IPS-NIHi7 (cell line): ENCODE measurements at regions not wholly inside any gene's neighbourhood (a gene's known extent, or its start where the extent isn't known, plus 50 kb on each side); places are given as distances from the start of the nearest gene placed in this dataset.

Source experiments
- DNase-seq: peaks from one replicate; pipeline ENCODE4 v3.0.0; 2012; ENCODE audit warnings: mixed read lengths; ENCODE audit errors: extremely low spot score

DNA sequence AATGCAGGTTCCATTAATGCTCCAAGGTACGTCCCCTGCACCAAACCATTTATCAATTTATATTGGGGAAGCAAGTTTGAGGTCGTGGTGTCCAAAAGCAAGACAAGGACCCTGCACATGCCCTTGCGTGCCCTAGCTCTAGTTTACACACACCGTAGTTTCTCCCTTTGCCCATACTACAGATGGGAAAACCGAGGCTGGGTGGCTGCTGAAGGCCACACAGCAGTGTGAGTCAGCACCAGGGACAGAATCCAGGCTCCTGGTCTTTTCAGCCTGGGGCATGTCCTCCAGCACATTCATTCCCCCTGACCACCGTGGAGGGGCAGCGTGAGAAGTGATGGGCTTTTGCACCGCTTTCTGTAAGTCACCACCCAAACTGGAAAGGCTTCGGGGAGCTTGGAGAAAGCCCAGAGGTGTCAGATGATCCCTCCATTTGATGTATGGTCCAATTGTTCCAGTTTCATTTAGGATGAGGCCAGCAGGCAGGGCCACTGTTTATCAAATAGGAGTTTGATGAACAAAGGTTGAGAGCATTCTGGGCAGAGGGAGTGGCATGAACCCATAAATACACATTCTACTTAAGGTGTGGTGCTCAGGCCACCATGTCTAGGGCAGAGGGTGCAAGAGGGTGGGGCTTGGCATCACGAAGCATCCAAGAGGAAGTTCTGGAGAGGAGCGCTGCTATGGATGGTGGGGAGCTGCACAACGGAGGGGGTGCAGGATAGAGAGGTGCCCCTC is 274.1 kb downstream of the HAUS1 start:
- DNase-seq, result no peak

DNA sequence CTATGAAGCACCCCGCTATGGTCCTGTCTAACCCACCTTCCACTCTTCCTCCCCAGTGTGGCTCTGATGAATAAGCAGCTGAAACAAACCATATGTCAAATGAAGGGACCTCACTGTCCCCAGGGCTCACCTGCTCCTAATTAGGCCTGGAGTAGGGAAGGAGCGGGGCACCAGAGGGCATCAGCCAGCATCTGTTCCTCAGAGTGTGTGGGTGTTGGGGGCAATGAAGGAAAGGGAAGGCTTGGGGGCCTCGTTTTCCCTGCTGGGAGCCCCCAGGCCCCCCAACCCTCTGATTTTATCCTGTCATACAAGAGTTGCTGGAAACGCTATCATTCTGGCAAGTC is 274.7 kb downstream of the HAUS1 start:
- no peak for DNase-seq

- DNase-seq, result no peak
These were observed 275.3 kb downstream of the HAUS1 start for GRCh38 chr18:46379323-46379950.

DNA sequence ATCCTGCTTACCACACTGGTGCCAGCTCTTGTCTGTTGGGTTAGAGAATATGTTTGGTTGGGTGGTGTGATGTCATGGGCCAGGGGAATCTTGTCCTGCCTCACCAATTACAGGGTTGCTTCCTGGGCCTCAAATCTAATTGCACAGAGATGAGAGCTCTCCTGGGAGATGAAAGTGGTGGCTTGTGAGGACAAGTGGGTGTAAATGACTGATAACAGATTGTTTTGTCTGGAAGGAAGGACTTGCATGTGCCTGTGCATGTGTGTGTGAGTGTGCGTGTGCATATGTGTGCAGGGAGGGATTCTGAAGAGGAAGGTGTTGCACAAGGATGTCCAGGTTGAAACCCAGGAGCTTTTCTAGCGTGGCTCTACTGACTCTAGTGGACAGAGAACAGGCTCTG is 271.9 kb downstream of the LOXHD1 start:
- DNase-seq, result no peak

DNA sequence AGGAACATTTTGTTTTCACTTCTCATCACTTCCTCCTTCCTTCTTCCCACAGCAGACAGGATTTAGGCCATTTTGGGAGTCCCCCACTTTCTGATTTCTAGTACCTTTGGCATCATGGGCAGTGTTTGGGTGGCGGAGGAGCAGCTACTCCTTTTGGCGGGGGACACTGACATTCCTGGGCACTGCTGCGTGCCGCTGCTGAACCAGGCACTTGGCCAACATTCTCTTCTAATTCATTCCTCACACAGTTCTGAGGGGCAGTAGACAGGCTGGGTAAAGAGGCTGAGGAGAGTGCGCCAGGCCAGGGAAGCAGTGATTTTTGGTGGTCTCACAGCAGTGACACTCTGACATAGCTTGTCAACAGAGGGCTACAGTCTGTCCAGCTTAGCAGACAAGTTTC is 270.2 kb downstream of the LOXHD1 start:
- no peak for DNase-seq

DNA sequence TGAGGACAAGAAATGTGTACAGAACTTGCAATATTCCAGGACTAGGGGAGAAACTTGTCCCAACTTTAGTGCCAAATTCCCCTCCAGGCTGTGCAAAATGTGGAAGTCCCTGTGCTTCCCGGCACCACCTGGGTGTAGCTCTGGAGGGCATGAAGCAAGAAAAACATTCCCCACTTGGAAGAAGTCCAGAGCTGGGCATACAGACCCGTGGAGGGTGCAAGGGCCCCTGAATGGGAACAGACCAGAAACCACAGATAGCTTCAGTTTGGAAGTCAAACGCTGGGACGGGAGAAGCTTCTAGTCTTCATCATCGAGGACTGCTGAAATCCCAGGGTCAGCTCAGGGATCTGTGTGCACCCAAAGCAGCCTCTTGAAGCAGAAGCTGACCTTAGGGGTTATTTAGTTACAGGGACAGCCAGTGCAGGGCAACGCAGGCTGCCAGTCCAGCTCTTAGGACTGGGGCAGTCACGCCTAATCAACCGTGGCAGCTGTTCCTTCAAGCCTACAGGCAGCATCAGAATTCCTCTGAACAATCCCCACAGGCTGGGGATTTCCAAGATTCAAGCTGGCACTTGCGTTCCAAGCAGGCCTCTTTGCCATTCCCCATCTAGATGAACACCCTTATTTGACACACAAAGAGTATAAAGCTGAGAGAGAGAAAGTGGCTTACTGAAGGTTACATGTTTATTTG is 269.4 kb downstream of the LOXHD1 start:
- DNase-seq, result no peak

DNA sequence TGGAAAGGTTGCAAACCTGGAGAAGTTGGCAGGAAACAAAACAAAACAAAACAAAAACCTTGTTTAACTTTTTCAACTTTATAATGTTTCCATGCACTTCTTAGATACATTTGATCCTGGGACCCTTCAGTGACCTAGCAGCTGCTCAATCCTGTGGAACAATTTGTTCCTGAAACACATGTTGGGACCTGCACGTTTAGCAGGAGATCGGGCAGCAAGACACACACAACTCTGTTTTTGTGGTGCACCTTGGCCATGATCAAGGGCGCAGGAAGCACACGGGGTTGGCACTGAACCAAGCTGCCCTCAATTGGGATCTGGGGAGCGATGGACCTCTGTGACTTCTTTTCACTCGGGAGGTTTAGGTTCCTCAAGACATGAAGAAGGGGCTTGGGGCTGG is 268.7 kb downstream of the LOXHD1 start:
- no peak for DNase-seq

DNA sequence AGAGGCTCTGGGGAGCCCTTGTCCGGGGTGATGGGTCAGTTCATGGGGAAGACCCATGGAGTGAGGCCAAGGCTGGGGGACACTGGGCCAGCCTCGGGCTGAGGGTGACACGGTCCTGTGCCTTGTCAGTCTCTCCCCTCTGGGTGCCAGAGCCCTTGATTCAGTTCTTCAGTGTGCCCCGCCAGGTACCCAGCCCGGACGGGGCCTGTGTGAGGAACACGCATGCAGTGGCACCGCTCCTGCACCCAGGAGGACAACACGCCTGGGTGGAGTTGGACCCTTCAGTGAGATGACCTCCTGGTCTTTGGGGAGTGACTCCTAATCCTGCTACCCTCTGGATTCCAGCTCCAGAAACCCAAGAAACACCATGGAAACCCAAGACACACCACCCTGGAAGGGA is 264.4 kb downstream of the LOXHD1 start:
- no peak for DNase-seq

GRCh38 chr18:46393230-46393629 is 263.8 kb downstream of the LOXHD1 start:
- peak; percentile 94 for DNase-seq

DNA sequence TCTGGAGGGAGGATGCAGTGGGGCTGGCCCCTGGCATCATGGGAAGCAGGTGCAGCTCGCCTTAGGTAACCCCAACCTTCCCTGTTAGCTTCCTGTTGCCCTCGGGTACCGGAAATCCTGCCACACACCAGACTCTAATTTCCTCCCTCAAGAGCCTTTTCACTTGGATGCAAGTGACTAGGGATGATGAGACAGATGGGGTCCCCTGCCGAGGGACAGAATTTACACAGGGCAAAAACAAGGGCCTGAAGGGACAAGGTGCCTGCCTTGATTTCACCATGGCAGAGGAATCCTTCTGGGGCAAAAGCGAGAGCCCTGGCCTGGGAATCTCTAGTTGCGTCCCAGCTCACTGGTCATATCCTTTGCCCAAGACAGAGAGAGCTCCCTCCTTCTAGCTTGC is 263.1 kb downstream of the LOXHD1 start:
- DNase-seq, result no peak

- DNase-seq, result no peak
These were observed 261.2 kb downstream of the LOXHD1 start for GRCh38 chr18:46395795-46396194.

DNA sequence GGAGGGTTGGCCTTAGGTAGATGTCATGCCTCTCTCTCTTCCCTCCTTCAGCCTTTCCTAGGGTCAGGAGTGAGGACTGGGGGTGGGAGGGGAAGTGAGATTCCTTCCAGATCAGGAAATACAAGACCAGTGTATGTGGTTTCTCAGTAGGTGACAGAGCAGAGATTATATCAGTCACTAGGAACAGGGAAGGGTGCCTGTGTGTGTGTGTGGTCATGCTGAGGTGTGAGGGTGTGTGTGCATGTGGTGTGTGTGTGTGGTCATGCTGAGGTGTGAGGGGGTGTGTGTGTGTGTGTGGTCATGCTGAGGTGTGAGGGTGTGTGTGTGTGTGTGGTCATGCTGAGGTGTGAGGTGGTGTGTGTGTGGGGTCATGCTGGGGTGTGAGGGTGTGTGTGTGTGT is 259.8 kb downstream of the LOXHD1 start:
- DNase-seq, result no peak

DNA sequence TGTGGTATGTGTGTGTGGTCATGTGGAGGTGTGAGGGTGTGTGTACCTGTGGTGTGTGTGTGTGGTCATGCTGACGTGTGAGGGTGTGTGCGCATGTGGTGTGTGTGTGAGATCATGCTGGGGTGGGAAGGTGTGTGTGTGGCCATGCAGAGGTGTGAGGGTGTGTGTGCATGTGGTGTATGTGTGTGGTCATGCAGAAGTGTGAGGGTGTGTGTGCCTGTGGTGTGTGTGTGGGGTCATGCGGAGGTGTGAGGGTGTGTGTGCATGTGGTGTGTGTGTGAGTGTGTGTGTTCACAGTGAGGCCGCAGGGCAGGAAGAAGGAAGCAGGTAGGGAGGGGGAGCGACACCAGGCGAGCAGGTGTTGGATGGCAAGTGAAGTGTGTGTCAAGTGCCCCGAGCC is 259.0 kb downstream of the LOXHD1 start:
- no peak for DNase-seq

- no peak for DNase-seq
These were observed 258.4 kb downstream of the LOXHD1 start for GRCh38 chr18:46398625-46399024.

- DNase-seq, result no peak
These were observed 257.7 kb downstream of the LOXHD1 start for GRCh38 chr18:46399303-46399702.

DNA sequence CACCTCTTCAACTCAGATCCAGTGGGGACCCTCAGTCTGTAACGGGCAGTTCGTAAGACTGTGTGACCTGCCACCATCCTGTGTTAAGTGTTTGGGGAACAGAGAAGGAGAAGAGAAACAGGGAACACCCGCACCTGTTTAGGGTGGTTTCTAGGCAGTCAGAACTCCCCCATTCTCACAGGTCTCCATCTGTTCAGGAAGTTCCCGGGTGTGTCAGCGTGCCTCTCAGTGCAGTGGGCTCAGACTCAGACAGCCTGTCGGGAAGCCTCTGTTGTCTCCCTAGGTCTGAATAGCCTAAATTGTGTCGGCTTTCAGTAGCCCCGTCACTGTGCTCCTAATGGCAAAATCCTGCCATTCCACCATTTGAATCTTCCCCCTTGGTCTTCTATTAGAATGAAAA is 256.6 kb downstream of the LOXHD1 start:
- no peak for DNase-seq

- DNase-seq, result no peak
These were observed 255.4 kb downstream of the LOXHD1 start for GRCh38 chr18:46401486-46402070.

DNA sequence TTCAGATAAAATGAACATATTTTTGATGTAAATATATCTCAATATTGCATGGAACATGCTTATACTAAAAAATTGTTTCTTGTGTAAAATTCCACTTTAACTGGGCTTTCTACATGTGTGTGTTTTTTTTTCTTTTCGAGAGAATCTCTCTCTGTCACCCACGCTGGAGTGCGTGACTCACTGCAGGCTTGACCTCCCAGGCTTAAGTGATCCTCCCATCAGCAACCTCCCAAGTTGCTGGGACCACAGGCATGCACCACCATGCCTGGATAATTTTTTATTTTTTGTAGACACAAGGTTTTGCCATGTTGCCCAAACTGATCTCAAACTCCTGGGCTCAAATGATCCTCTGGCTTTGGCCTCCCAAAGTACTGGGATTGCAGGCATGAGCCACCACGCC is 254.6 kb downstream of the LOXHD1 start:
- no peak for DNase-seq

DNA sequence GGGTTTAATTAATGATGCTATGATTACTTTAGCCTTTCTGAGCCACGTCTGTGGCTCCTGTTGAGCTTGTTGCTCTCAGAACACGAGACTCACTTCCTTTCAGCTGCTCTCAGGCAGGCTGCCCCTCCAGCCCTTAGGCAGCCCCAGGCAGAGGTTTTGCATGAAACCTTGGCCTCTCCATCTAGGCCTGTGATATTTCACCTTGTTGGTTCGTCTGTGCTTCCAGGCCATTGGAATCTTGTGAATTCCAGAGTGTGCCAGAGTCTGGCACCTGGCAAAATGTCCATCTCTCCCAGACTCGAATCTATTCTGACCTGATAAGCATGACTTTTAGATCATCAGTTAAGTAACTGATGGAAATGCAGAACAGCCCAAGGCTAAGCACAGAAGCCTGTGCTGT is 254.1 kb downstream of the LOXHD1 start:
- no peak for DNase-seq

- no peak for DNase-seq
These were observed 251.0 kb downstream of the LOXHD1 start for GRCh38 chr18:46405832-46406538.

DNA sequence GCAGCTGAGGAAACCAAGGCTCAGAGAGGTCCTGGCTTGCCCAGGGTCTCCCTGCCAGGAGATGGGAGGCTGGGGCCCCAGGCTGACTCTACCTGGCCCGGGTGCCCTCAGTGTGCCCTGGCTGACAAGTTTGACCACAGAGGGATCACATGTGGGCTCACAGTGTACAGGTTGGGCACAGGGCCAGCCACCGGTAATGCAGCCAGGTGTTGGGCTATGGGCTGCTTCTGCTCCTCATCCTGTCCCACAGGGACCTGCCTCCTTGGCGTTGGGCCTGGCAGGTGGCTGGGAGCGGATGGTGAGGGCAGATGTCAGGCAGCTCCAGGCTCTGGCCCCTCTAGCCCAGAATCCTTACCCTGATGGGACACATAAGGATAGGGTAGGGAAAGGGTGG is 250.5 kb downstream of the LOXHD1 start:
- DNase-seq, result no peak

GRCh38 chr18:46407486-46408166 is 249.4 kb downstream of the LOXHD1 start:
- no peak for DNase-seq
